ENCODE measurements at regions not wholly inside any gene's neighbourhood (a gene's known extent, or its start where the extent isn't known, plus 50 kb on each side); places are given as distances from the start of the nearest gene placed in this dataset.

DNA sequence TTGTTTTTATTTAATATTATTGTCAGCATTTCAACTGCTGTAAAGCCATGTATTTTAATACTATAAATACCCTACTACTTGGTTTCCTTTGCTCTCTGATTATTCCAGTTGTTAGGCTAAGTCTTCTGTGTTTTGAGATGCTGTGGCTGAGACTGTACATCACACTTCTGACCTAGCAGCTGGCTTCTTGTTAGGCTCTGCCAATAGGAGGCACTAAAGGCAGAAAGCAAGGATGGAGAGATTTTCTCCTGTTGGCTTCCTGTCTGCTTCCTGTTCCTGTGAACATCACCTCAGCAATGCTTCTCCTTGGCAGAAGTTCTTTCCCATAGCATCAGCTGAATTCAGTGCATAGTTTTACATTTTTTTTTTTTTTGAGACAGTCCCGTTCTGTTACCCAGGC lies 68.3 kb upstream of the YPEL5 start:
- DNase-seq (ENCODE audit: low spot score), result no peak
- no peaks in the 10 kb centered on the region for H3K36me3 ChIP-seq
- no peaks in the 10 kb centered on the region for H3K27me3 ChIP-seq (replicated peaks; ENCODE audit: insufficient read depth)
- no peaks in the 10 kb centered on the region for H3K9me3 ChIP-seq
- no peak overlapping the region for H3K4me3 ChIP-seq
- ATAC-seq (ENCODE audit: insufficient number of reproducible peaks, low FRiP score, low read depth), result no peak
- no peaks in the 10 kb centered on the region for H3K4me1 ChIP-seq (ENCODE audit: control insufficient read depth in 1 of 2, low read depth in 2 of 2)
- TF ChIP-seq, protein P1, sequence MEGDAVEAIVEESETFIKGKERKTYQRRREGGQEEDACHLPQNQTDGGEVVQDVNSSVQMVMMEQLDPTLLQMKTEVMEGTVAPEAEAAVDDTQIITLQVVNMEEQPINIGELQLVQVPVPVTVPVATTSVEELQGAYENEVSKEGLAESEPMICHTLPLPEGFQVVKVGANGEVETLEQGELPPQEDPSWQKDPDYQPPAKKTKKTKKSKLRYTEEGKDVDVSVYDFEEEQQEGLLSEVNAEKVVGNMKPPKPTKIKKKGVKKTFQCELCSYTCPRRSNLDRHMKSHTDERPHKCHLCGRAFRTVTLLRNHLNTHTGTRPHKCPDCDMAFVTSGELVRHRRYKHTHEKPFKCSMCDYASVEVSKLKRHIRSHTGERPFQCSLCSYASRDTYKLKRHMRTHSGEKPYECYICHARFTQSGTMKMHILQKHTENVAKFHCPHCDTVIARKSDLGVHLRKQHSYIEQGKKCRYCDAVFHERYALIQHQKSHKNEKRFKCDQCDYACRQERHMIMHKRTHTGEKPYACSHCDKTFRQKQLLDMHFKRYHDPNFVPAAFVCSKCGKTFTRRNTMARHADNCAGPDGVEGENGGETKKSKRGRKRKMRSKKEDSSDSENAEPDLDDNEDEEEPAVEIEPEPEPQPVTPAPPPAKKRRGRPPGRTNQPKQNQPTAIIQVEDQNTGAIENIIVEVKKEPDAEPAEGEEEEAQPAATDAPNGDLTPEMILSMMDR (IDR thresholded peaks at IDR 0.05), result no peak
- no peak overlapping the region for H3K27ac ChIP-seq

DNA sequence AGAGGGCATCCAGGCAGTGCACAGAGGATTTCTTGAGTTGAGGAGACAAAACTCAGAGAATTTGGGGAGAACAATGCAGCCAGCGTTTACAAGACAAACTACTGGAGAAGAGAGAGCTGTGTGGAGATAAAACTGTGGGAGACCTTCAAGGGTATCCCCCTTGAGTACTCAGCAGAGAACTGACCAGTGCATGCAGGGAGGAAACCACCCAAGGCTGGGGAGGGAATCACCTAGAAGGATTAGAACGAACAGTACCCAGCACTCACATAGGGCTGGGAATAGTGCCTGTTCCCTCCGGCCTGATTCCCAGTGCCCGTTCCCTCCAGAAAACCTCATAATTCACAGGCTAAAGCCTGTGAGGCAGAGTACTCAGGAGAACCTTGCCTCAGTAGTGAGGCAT lies 61.9 kb upstream of the YPEL5 start:
- Histone ChIP-seq H3K9me3 (no peaks in the 10 kb centered on the region), H3K27ac (no peak overlapping the region), H3K4me1 (ENCODE audit: control insufficient read depth in 1 of 2, low read depth in 2 of 2) (no peaks in the 10 kb centered on the region), H3K4me3 (no peak overlapping the region), H3K27me3 (replicated peaks; ENCODE audit: insufficient read depth) (no peaks in the 10 kb centered on the region), H3K36me3 (no peaks in the 10 kb centered on the region)
- TF ChIP-seq, protein P1 (IDR thresholded peaks at IDR 0.05), result no peak
- ATAC-seq (ENCODE audit: insufficient number of reproducible peaks, low FRiP score, low read depth) (no peak), DNase-seq (ENCODE audit: low spot score) (no peak)

DNA sequence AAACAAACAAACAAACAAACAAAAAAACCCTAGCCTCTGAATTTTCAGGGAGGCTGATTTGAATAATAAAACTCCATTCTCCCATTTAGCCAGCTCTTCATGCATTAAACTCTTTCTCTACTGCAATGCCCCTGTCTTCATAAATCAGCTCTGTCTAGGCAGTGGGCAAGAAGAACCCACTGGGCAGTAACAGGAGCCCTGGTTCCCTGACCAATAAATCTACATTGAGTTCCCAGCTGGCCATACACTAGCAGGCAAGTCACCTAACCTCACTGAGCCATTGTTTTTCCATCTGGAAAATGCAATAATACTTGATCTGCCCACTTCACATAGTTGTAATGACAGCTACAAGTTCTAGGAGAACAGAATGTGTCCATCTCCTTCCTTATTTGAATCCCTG lies 57.6 kb upstream of the YPEL5 start:
- no peak for DNase-seq (ENCODE audit: low spot score)
- Histone ChIP-seq H3K9me3 (no peaks in the 10 kb centered on the region), H3K27ac (no peak overlapping the region), H3K36me3 (no peaks in the 10 kb centered on the region), H3K27me3 (replicated peaks; ENCODE audit: insufficient read depth) (no peaks in the 10 kb centered on the region), H3K4me3 (no peak overlapping the region), H3K4me1 (ENCODE audit: control insufficient read depth in 1 of 2, low read depth in 2 of 2) (no peaks in the 10 kb centered on the region)
- TF ChIP-seq, protein P1 (IDR thresholded peaks at IDR 0.05), result no peak
- ATAC-seq (ENCODE audit: insufficient number of reproducible peaks, low FRiP score, low read depth), result no peak

DNA sequence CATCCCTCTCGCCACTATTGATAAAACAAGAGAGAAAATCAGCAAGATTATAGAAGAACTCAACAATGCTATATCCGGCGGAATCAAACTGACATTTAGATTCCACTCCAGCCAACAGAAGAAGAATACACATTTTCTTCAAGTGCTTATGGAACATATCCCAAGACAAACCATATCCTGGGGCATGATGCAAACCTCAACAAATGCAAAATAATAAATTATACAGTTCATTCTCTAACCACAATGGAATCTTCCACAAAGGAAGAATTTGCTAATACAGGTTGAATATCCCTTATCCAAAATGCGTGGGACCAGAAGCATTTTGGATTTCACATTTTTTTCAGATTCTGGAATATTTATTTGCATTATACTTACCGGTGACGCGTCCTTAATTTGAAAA lies 51.4 kb upstream of the YPEL5 start:
- no peaks in the 10 kb centered on the region for H3K4me1 ChIP-seq (ENCODE audit: control insufficient read depth in 1 of 2, low read depth in 2 of 2)
- no peak overlapping the region for H3K27ac ChIP-seq
- no peak for DNase-seq (ENCODE audit: low spot score)
- H3K36me3 ChIP-seq, result no peaks in the 10 kb centered on the region
- H3K4me3 ChIP-seq, result no peak overlapping the region
- H3K9me3 ChIP-seq, result no peaks in the 10 kb centered on the region
- H3K27me3 ChIP-seq (replicated peaks; ENCODE audit: insufficient read depth), result no peaks in the 10 kb centered on the region
- ATAC-seq (ENCODE audit: insufficient number of reproducible peaks, low FRiP score, low read depth), result no peak
- TF ChIP-seq, protein P1 (IDR thresholded peaks at IDR 0.05), result no peak

DNA sequence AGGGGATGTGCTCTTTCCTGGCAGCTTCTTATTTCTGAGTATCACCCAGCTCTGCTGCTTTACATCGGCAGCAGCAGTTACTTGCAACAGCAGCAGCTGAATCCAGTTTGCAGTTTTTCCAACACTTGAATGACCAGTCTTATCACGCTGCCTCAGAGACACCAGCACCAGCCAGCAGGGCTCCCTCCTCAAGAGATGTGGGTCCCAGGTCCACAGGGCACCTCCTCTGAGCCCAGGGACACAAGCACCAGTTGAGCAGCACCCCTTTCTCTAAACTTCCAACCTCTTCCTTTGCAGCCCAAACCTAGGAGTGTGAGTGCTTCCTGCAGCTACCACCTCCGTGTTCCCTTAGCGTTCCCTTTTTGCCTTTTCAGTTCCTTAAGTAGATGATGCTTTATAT lies 50.4 kb upstream of the YPEL5 start:
- Histone ChIP-seq H3K9me3 (no peaks in the 10 kb centered on the region), H3K4me1 (ENCODE audit: control insufficient read depth in 1 of 2, low read depth in 2 of 2) (no peaks in the 10 kb centered on the region), H3K27ac (no peak overlapping the region), H3K27me3 (replicated peaks; ENCODE audit: insufficient read depth) (no peaks in the 10 kb centered on the region), H3K36me3 (no peaks in the 10 kb centered on the region), H3K4me3 (no peak overlapping the region)
- ATAC-seq (ENCODE audit: insufficient number of reproducible peaks, low FRiP score, low read depth) (no peak), DNase-seq (ENCODE audit: low spot score) (no peak)
- TF ChIP-seq, protein P1 (IDR thresholded peaks at IDR 0.05), result no peak
